GM04503 (cell line): ENCODE measurements at regions not wholly inside any gene's neighbourhood (a gene's known extent, or its start where the extent isn't known, plus 50 kb on each side); places are given as distances from the start of the nearest gene placed in this dataset.
"Not testable (repeated sequence)": the region's sequence is repeated elsewhere in the genome, so short reads cannot be mapped to it uniquely, and the experiment has no call there.

ENCODE experiments used
- DNase-seq: peaks from one replicate; pipeline ENCODE4 v3.0.0-alpha.2; 2012; ENCODE audit warnings: low read depth

GRCh38 chr4:55028196-55028595 is 97.2 kb downstream of the KDR start:
- DNase-seq: no peak

- DNase-seq: no peak
Observed at GRCh38 chr4:55027596-55027995, 97.8 kb downstream of the KDR start.

- not testable (repeated sequence) for DNase-seq
Observed at GRCh38 chr4:55025456-55025855, 99.9 kb downstream of the KDR start.

- no peak for DNase-seq
Observed at GRCh38 chr4:55023030-55023429, 102.4 kb downstream of the KDR start.

GRCh38 chr4:55021214-55021613 is 104.2 kb downstream of the KDR start:
- no peak for DNase-seq

GRCh38 chr4:55020131-55020530 is 105.3 kb downstream of the KDR start:
- no peak for DNase-seq

GRCh38 chr4:55018978-55019377 is 106.4 kb downstream of the KDR start:
- DNase-seq: no peak

- DNase-seq: no peak
Observed at GRCh38 chr4:55018521-55018920, 106.9 kb downstream of the KDR start.

GRCh38 chr4:55017406-55017805 is 108.0 kb downstream of the KDR start:
- DNase-seq: no peak

GRCh38 chr4:55016131-55016530 is 109.3 kb downstream of the KDR start:
- DNase-seq: no peak

- DNase-seq: no peak
Observed at GRCh38 chr4:55014876-55015275, 110.5 kb downstream of the KDR start.

GRCh38 chr4:55013431-55013955 is 111.9 kb downstream of the KDR start:
- no peak for DNase-seq

- no peak for DNase-seq
Observed at GRCh38 chr4:55012363-55013230, 112.8 kb downstream of the KDR start.

GRCh38 chr4:55011761-55012160 is 113.6 kb downstream of the KDR start:
- DNase-seq: no peak

- no peak for DNase-seq
Observed at GRCh38 chr4:55010550-55010949, 114.8 kb downstream of the KDR start.

GRCh38 chr4:55008166-55009056 is 117.0 kb downstream of the KDR start:
- DNase-seq: no peak

- DNase-seq: no peak
Observed at GRCh38 chr4:55005910-55006309, 119.5 kb downstream of the KDR start.

- no peak for DNase-seq
Observed at GRCh38 chr4:55004831-55005230, 120.6 kb downstream of the KDR start.

- no peak for DNase-seq
Observed at GRCh38 chr4:55002431-55002830, 123.0 kb downstream of the KDR start.

- DNase-seq: no peak
Observed at GRCh38 chr4:55001538-55001937, 123.9 kb downstream of the KDR start.

- no peak for DNase-seq
Observed at GRCh38 chr4:54999003-54999402, 126.4 kb downstream of the KDR start.

- DNase-seq: not testable (repeated sequence)
Observed at GRCh38 chr4:54993473-54994026, 131.8 kb downstream of the KDR start.
